ENCODE measurements at regions not wholly inside any gene's neighbourhood (a gene's known extent, or its start where the extent isn't known, plus 50 kb on each side); places are given as distances from the start of the nearest gene placed in this dataset.

GRCh38 chr10:47237316-47238260 lies 62.4 kb upstream of the GDF10 start:
- no peak for DNase-seq

DNA sequence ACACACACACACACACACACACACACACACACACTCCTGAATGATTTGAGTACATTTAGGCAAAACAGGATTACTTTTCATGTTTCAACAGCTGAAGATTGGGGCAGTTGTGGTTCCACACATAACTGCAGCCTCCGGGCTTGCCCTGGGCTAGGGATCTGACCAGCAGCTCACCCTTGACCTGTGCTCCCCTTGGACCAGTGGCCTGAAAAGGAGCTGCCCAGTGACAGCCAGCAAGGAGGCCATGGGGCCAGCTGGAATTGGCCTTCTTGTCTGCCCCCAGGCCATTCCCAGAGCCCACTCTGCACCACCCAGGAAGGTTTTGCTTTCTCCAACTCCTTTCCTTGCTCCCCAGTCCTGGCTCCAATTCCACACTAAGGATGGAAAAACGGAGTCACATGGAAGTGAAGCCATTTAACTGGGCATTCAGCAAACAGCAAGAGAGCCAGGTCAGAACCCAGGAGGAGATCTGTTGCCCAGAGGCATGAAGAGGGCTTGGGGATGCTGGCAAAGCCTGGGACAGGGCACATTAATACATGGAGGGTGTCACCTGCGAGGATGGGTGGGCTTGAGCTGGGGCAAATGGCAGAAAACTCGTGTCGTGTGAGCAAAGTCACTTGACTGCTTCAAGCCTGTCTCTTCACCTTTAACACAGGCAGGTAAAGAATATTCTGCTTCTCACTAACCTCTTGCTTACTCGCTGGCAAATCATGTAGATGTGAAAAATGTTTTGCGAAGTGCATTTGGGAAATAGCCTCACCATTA lies 61.5 kb upstream of the GDF10 start:
- no peak for DNase-seq

- DNase-seq, result no peak
Measured at GRCh38 chr10:47239211-47239610, 60.8 kb upstream of the GDF10 start.

DNA sequence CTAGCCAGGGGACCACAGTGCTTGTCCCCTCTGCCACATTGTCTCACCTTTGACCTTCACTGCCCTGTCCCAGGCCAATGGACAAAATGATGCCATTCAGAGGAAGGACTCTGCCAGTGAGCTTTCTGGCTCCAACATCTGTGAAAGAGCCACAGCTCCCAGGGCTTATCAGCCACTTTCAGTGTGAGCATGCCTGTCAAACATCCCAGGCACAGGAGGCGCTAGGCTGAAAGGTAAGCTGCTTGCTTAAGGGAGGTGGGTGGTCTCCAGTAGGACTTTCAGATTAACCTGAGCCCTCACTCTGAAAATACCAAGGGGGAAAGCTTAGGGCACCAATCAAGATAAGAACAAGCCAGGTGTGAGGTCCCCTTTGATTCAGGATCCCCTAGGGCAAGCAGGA lies 59.8 kb upstream of the GDF10 start:
- no peak for DNase-seq

DNA sequence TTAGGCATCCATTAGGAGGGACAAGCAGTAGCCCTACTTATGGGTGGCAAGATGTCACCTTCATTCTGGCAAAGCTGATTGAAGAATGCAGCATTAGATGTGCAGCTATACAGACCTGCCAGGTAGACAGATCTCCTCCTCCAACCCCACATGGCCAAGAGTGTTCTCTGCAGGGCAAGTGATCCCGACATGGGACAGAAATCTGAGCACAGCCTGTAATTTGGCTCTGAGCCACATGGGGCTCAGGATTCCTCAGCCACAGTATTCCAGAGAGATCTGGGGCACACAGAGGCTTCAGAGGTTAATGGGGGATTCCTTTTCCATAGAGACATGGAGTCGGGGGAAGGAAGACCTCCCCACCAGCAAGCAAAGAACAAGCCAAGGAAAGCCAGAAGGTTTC lies 58.7 kb upstream of the GDF10 start:
- no peak for DNase-seq

- DNase-seq, result no peak
Measured at GRCh38 chr10:47241946-47242867, 57.8 kb upstream of the GDF10 start.

DNA sequence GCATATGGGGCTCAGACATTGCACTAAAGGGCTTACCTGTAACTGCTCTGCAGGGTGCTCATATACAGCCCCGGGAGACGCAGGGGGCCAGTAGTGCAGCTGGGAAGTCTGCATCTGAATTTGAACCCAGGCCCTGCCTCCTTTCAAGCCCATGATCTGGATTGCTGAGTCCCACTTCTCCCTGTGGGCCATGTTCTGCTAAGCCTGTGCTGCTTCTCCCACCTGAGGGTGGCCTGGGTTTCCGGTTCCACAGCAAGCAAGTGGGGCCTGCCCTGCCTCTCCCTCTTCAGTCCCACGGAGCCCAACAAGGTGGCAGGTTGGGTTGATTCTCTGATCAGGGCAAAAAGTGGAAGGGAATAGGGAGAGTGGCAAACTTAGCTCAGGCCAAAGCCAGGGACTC lies 56.6 kb upstream of the GDF10 start:
- no peak for DNase-seq

DNA sequence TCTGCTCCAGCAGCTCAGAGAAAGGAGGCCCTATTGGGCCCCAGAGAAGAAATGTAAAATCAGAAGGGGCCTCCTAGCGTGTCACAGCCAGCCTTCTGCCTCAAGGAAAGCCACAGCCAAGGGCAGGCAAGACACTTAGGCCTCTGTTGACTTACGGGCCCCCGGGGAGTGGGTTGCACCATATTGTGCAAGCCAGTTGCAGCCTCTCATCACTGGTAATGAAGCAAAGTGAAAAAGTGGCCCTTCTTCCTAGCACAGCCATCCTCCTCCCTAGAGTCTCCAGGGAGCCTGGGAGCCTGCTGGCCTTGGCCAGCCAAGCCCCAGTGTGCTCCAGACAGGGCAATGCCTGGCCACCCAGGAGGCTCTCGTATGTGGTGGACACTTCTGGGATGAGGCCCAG lies 56.2 kb upstream of the GDF10 start:
- no peak for DNase-seq

- no peak for DNase-seq
Measured at GRCh38 chr10:47244560-47245500, 55.2 kb upstream of the GDF10 start.

GRCh38 chr10:47245731-47246350 lies 54.2 kb upstream of the GDF10 start:
- DNase-seq, result no peak

GRCh38 chr10:47246406-47247147 lies 53.4 kb upstream of the GDF10 start:
- no peak for DNase-seq

- DNase-seq, result no peak
Measured at GRCh38 chr10:47247148-47248059, 52.6 kb upstream of the GDF10 start.

DNA sequence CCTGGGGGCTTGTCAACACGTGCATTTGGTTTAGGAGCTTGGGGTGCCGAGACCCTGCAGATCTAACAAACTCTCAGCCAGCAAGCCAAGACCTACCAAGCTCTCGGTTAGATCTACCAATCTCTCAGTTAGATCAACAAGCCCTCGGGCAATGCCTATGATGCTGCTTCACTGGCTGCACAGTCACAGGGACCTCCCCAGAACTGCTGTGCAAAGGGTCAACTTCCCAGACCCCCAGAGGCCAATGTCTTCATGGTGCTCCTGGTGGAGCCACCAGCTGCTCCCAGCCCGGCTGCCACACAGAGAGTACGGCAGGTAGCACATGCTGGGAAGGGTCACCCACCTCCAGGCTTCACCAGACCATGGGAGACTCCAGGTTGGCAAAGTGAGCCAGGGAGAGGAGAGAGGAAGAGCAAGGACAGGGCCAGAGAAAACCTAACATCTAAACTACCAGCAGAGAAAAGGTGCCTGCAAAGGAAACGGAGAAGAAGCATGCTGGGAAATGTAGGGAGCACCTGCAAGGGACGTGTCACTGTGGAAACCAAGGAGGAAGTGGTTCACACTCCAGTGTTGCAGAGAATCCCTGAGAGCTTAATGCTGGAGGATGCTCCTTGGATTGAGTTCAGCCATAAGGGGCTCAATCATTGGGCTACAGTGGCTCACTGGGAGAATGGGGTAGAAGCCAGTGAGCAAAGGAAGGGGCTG lies 51.5 kb upstream of the GDF10 start:
- no peak for DNase-seq

DNA sequence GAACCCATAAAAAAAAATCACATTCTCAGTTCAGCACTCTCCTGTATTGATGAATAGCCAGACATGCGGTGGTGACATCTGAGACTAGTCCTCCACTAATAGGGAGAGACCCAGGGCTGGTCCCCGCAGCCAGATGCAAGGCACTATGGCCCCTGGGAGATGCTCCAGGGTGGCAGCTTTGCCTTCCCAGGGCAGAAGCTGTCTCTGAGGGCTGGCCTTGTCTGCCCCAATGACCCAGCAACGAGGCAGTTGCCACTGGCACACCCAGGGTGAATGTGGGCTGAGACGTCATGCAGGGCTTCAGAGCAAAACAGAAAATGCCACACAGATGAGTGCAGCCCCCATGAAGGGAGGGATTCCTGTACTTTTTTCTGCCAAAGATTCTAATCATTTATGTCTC lies 50.1 kb upstream of the GDF10 start:
- DNase-seq, result no peak

Data from stimulated activated CD4-positive, alpha-beta T cell treated with anti-CD3 and anti-CD28 coated beads, Interleukin-1b, Interleukin-23, amount 100 ng/mL, for 48 hours (primary cell).